Neural crest cell (in vitro differentiated cells): ENCODE measurements at regions not wholly inside any gene's neighbourhood (a gene's known extent, or its start where the extent isn't known, plus 50 kb on each side); places are given as distances from the start of the nearest gene placed in this dataset.

ENCODE experiments used
- DNase-seq: peaks from one replicate; pipeline ENCODE4 v3.0.0; 2021; ENCODE audit warnings: low read depth, mixed read lengths, low spot score
- H3K27ac Mint-ChIP-seq: one replicate; pipeline ENCODE4 v1.8.0; 2021; ENCODE audit warnings: mild to moderate bottlenecking, mixed read lengths; ENCODE audit not compliant: unreplicated experiment
- H3K27me3 Mint-ChIP-seq: 2 replicates; pipeline ENCODE4 v1.8.0; 2021; ENCODE audit warnings: low read depth, mild to moderate bottlenecking, mixed read lengths
- H3K36me3 Mint-ChIP-seq: 2 replicates; pipeline ENCODE4 v1.8.0; 2021; ENCODE audit warnings: low read depth, mild to moderate bottlenecking, mixed read lengths
- H3K4me1 Mint-ChIP-seq: 2 replicates; pipeline ENCODE4 v1.8.0; 2021; ENCODE audit warnings: mixed read lengths
- H3K4me3 Mint-ChIP-seq: one replicate; pipeline ENCODE4 v1.8.0; 2021; ENCODE audit warnings: mild to moderate bottlenecking, mixed read lengths
- H3K9me3 Mint-ChIP-seq: 2 replicates; pipeline ENCODE4 v1.8.0; 2021; ENCODE audit warnings: mixed read lengths
- TF ChIP-seq, protein P1 (sequence below): fragments of 200-600 bp; sonication (generic); conservative IDR thresholded peaks from 2 replicates; pipeline ENCODE4 v1.5.0; 2021; ENCODE audit warnings: antibody characterized with exemption, mild to moderate bottlenecking

DNA sequence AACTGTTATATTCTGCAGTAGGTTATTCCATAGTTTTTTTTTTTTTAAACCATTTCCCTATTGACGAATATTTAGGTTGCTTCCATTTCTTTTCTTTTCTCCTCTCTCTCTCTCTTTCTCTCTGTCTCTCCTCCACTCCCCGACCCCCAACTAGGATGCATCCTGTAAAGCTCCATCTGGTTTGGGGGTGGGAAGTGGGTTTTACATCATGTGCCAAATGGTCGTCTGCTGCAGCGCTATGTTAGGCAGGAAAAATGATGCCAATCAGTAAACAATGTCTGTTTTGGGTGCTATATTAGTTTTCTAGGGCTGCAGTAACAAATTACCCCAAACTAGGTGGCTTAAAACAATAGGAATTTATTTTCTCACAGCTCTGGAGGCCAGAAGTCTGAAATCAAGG is 465.0 kb downstream of the AACS start:
- no peak for DNase-seq
- Mint-ChIP-seq H3K4me3 (no peak overlapping the region), H3K9me3 (peaks cover 5% of the 10 kb centered on the region), H3K27me3 (peaks cover 87% of the 10 kb centered on the region), H3K4me1 (peaks cover 42% of the 10 kb centered on the region), H3K36me3 (peaks cover 3% of the 10 kb centered on the region), H3K27ac (no peak overlapping the region)
- TF ChIP-seq, protein P1, sequence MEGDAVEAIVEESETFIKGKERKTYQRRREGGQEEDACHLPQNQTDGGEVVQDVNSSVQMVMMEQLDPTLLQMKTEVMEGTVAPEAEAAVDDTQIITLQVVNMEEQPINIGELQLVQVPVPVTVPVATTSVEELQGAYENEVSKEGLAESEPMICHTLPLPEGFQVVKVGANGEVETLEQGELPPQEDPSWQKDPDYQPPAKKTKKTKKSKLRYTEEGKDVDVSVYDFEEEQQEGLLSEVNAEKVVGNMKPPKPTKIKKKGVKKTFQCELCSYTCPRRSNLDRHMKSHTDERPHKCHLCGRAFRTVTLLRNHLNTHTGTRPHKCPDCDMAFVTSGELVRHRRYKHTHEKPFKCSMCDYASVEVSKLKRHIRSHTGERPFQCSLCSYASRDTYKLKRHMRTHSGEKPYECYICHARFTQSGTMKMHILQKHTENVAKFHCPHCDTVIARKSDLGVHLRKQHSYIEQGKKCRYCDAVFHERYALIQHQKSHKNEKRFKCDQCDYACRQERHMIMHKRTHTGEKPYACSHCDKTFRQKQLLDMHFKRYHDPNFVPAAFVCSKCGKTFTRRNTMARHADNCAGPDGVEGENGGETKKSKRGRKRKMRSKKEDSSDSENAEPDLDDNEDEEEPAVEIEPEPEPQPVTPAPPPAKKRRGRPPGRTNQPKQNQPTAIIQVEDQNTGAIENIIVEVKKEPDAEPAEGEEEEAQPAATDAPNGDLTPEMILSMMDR, result no peak

DNA sequence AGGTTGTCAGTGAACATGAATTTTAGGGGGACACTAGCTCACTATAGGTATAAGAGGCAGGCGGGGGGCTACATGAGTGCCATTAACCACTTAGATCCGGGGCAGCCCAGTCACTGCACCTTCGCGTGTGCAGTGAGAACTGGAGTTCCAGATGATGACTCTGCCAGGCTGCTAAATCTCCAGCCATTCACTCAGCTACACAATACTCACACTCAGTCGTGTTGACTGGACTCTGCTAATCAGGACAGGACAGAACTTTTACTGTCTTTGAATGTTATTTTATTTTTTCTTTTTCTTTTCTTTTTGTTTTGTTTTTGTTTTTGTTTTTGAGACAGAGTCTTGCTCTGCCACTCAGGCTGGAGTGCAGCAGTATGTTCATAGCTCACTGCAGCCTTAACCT is 465.6 kb downstream of the AACS start:
- Mint-ChIP-seq H3K4me1 (peaks cover 42% of the 10 kb centered on the region), H3K4me3 (no peak overlapping the region), H3K9me3 (peaks cover 5% of the 10 kb centered on the region), H3K27me3 (peaks cover 84% of the 10 kb centered on the region), H3K27ac (no peak overlapping the region), H3K36me3 (peaks cover 3% of the 10 kb centered on the region)
- TF ChIP-seq, protein P1, result no peak
- no peak for DNase-seq

DNA sequence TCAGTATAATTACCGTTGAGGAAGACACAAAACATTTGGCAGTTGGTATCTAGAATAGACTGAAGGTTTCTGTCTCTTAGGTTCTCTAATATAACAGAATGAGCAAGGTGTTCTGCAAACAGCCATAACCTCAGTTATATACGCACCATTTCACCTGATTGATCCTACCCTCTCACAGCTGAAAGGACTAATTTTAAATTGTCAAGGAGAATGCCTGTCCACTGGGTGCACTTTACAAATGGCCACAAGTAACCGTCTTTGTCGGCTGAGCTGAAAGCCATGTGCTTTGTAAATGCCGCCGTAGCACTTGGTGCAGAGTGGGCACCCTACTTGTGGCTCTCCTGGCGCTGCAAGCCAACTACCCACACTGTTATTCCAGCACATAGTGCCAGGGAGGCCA is 466.3 kb downstream of the AACS start:
- TF ChIP-seq, protein P1, result no peak
- Mint-ChIP-seq H3K4me1 (peaks cover 42% of the 10 kb centered on the region), H3K4me3 (no peak overlapping the region), H3K27me3 (peaks cover 77% of the 10 kb centered on the region), H3K36me3 (peaks cover 3% of the 10 kb centered on the region), H3K9me3 (peaks cover 5% of the 10 kb centered on the region), H3K27ac (no peak overlapping the region)
- DNase-seq, result no peak

DNA sequence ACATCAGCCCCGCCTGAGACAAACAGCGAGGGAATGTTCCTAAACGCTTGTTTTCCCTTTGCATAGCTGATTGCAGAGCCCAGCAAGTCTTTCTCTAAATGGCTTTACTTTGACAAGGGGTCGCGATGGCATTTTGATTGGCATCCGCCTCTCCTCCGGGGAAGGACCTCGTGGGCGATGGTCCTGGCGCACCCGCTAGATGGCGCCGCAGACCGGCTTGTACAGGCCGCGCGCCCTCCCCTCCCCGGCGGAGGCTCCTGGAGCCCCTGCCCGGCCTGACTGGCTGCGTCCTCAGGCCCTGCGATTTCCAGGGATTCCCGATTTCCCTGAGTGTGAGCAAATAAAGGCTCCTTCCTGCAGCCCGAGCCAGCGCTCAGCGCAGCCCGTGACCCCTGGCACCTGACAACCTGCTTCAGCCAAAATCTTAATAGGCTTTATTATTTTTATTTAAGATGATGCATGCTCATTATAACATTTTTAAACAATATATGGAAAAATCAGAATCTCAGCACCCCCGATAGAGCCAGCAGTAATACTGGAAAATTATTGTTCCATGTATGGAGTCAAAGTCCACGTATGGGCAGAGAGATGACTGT is 468.3 kb downstream of the AACS start:
- Mint-ChIP-seq H3K9me3 (no peaks in the 10 kb centered on the region), H3K27ac (no peak overlapping the region), H3K4me3 (no peak overlapping the region), H3K4me1 (peaks cover 44% of the 10 kb centered on the region), H3K36me3 (no peaks in the 10 kb centered on the region), H3K27me3 (peaks cover 73% of the 10 kb centered on the region)
- TF ChIP-seq, protein P1, result peak; percentile 91
- peak; percentile 81 for DNase-seq

DNA sequence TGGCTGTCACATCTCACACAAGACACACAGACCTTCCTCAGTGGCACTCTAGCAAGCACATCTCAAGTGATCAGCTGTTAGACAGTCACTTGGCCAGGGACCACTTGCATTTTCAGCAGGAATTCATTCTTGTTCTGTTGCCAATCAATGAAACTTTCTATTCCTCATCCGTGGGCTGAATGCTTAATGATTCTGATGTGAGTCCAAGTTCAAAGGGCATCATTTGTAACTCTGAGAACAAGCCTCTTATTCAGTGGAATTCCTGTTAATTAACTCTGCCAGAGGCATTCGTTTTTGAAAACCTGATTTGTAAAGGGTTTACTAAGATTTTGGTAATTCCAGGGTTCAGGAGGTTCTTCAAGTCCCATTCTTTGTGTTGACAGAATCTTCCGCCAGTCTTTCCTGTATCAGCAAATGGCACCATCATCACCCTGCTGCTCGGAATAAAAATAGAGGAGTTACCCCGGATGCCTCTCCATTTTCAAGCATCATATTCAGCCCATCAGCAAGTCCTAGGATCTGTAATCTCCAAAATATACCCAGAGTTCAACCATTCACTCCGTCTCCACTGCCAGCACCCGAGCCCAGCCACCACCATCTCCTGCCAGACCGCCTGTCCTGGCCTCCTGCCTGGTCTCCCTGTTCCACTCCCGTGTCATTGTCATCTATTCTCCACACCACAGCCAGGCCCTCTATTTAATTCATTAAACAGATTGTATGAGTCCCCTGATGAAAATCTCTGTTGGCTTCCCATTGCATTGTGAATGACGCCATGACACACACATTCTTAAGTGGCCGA is 473.4 kb downstream of the AACS start:
- Mint-ChIP-seq H3K36me3 (peaks cover 4% of the 10 kb centered on the region), H3K9me3 (peaks cover 3% of the 10 kb centered on the region), H3K4me3 (peak overlapping the region; percentile 2), H3K4me1 (peaks cover 34% of the 10 kb centered on the region), H3K27ac (peak overlapping the region; percentile 48), H3K27me3 (peaks cover 28% of the 10 kb centered on the region)
- TF ChIP-seq, protein P1, result no peak
- no peak for DNase-seq
